Coronary artery (tissue), 2 donors: ENCODE measurements at regions not wholly inside any gene's neighbourhood (a gene's known extent, or its start where the extent isn't known, plus 50 kb on each side); places are given as distances from the start of the nearest gene placed in this dataset.

Experiments
- DNase-seq: peaks from one replicate; pipeline ENCODE4 v3.0.0-alpha.2; 2017; ENCODE audit warnings: low spot score
- H3K27ac ChIP-seq, 2 donors: fragments of 200-600 bp; sonication (generic); one replicate each; pipeline ENCODE4 v1.5.1; 2016 to 2019
- H3K4me3 ChIP-seq: fragments of 200-600 bp; sonication (generic); 2 replicates; pipeline ENCODE4 v1.5.1; 2016; ENCODE audit warnings: mild to moderate bottlenecking, moderate library complexity
- TF ChIP-seq, protein P1 (sequence below): fragments of 200-600 bp; sonication (generic); IDR thresholded peaks from one replicate; pipeline ENCODE4 v1.5.1; 2019; ENCODE audit warnings: antibody characterized with exemption

DNA sequence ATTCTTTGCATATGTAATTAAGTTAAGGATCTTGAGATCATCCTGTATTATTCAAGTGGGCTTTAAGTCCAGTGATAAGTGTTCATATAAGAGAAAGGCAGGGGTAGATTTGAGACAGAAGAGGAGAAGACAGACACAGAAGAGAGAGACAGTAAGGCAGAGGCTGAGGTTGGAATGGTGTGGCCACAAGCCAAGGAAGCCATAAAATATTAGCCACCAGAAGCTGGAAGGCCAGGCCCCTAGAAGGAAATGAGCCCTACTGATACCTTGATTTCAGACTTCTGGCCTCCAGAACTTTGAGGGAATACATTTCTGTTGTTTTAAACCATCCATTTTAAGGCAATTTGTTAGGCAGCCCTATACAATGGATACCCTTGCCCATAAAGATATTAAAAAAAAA, 66.9 kb upstream of the DLX2 start:
- H3K4me3 ChIP-seq, result no peak overlapping the region
- DNase-seq, result no peak
- H3K27ac ChIP-seq, result no peak overlapping the region
- TF ChIP-seq, protein P1, sequence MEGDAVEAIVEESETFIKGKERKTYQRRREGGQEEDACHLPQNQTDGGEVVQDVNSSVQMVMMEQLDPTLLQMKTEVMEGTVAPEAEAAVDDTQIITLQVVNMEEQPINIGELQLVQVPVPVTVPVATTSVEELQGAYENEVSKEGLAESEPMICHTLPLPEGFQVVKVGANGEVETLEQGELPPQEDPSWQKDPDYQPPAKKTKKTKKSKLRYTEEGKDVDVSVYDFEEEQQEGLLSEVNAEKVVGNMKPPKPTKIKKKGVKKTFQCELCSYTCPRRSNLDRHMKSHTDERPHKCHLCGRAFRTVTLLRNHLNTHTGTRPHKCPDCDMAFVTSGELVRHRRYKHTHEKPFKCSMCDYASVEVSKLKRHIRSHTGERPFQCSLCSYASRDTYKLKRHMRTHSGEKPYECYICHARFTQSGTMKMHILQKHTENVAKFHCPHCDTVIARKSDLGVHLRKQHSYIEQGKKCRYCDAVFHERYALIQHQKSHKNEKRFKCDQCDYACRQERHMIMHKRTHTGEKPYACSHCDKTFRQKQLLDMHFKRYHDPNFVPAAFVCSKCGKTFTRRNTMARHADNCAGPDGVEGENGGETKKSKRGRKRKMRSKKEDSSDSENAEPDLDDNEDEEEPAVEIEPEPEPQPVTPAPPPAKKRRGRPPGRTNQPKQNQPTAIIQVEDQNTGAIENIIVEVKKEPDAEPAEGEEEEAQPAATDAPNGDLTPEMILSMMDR, result no peak

DNA sequence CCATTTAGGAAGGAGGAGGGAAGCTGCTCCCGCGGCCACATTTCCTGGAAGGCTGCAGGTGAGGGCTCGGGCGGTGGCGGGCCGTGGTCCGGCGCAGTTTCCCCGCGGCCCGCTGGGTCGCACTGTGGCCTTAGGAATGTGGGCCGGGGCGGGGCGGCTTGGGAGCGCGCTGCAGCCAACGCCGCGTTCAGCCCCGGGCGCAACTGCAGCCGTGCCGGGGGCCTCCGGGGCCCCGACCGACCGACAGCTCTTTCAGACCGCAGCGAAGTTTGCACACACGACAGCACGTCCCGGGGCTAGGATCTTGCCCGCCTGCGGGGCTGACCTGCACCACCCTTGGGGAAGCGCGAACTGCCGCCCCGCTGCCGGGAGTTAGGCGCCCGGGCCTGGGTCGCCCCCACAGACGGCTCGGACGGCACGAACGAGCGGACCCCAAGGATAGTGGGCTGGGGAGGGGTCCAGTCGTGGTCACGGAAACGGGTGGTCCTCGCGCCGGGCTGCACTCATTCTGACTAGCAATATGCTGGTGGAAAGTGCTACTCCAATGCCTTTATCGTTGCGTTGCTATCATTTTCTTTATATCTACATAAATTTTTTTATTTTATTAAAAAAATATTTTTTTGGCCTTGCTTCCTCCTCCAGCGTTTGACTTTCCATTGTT, 69.9 kb upstream of the DLX2 start:
- Histone ChIP-seq H3K4me3 (peak overlapping the region; percentile 68), H3K27ac (no peak overlapping the region)
- TF ChIP-seq, protein P1, result peak; percentile 70
- DNase-seq, result no peak

DNA sequence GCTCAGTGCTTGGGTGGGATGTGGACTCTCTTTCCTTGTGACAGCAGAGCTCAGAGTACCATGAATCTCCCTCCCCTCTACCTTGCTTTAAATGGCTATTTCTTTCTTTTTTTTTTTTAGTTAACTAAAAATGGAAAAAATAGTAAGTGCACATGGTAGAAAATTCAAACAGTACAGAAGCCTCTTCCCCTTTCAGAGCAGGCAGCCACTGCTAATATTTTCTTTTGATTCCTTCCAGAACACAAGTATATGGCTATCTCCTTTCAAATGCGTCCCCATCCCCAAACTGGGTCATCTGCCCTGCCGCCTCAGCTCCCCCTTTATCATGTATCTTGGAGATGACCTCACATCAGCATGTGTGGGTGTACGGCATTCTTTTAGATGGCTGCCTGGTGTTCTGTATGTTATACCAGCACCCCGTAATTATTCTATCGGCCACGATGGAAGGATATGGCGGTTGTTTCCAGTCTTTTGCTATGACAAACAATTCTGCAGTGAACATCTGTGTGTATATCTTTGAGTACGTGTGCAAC, 70.5 kb upstream of the DLX2 start:
- TF ChIP-seq, protein P1, result no peak
- Histone ChIP-seq H3K4me3 (no peak overlapping the region), H3K27ac (no peak overlapping the region)
- DNase-seq, result no peak

DNA sequence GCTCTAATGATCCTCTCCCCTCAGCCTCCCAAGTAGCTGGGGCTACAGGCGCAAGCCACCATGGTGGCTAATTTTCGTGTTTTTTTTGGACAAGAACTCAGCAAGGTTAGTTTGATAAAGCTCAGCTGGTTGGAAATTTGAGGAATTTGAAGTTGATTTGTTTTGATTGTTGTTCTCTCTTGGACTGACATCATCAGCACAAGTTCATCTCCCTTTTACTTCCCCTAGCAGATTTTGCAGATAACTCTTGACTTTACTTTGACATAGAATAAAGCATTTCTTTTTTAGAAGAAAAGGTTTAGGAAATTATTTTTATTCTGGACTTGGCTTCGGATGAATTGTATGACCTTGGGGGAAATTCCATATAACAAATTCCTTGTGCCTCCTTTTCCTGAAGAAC, 74.9 kb upstream of the DLX2 start:
- DNase-seq, result no peak
- TF ChIP-seq, protein P1, result no peak
- H3K4me3 ChIP-seq, result no peak overlapping the region
- no peak overlapping the region for H3K27ac ChIP-seq

DNA sequence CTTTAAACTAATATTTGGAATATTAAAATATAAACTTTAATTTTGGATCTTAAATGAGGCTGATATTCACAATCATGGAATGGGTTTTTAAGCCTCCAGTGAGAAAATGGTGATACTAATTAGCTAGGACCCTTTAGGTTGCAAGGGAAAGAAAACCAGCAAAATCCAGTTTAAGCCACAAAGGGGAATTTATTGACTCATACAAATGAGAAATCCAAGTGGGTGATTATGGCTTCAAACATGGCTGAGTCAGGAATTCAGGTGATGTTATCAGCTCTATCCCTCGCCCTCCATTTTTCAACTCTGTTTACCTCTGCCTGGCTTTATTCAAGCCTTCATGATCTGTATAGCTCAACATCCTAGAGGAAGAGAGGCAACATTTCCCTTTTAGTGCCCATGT, 75.3 kb upstream of the DLX2 start:
- TF ChIP-seq, protein P1, result no peak
- no peak overlapping the region for H3K4me3 ChIP-seq
- no peak for DNase-seq
- H3K27ac ChIP-seq, result no peak overlapping the region

DNA sequence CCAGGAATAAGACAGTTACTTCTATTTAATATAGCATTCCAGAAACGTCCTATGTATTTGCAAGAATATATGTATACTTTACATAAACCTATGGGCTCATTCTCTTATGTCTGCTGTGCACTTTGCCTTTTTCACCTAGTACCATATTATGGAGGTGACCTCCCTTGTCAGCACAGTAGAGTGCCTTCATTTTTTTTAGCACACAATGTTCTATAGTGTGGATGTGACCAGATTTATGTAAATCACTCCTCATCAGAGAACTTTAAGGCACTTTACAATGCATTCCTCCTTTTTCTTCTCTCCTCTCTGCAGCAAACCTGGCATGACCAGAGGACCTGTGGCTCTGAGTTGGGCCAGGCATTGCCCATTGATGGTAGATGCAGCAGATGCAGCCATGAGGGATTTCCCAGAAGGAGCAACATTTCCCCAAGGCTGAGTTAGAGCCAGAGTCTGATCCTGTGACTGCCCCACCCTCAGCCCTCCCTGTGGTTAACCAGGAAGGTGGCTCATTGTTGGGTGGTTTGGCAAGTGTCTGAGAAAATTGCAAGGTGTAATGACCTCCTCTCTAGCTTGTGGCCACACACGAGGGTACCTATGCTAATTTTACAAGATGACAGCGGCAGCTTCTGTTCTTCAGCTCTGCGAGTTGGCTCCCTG, 76.5 kb upstream of the DLX2 start:
- Histone ChIP-seq H3K27ac (no peak overlapping the region), H3K4me3 (no peak overlapping the region)
- TF ChIP-seq, protein P1, result no peak
- DNase-seq, result no peak

DNA sequence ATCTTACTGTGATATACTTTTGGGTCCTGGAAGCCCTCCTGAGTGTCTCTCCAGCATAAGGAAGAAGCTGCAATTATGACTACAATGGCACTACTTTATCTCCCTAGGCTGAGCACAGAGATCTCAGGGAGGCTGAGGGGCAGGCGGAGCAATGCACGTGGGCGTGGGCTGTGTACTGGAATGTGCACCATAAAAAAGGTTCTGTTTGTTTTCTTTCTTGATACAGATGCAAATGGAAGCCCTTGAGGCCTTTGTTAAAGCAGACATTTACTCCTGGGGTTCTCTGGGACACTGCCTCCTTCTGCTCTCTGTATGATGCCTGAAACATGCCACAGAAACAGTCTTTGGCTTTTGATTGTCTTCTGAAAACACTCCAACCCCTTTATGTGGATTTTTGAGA, 79.1 kb upstream of the DLX2 start:
- no peak for DNase-seq
- TF ChIP-seq, protein P1, result no peak
- Histone ChIP-seq H3K4me3 (no peak overlapping the region), H3K27ac (no peak overlapping the region)
